Gastrocnemius medialis (tissue), 4 donors: ENCODE measurements at regions not wholly inside any gene's neighbourhood (a gene's known extent, or its start where the extent isn't known, plus 50 kb on each side); places are given as distances from the start of the nearest gene placed in this dataset.

Source experiments
- ATAC-seq, 2 donors: fragments of 150-250 bp; one replicate each; pipeline ENCODE4 v1.9.1; 2016
- DNase-seq, 2 donors: peaks; one replicate each; pipeline ENCODE4 v3.0.0-alpha.2; 2019
- H3K27ac ChIP-seq, 4 donors: fragments of 200-600 bp; sonication (generic); 1 replicate in 1 of 4; 2 replicates in 3 of 4; pipeline ENCODE4 v1.5.1; 2016 to 2018; ENCODE audit warnings: mild to moderate bottlenecking in 2 of 4, moderate library complexity in 1 of 4
- H3K27me3 ChIP-seq, 3 donors: fragments of 200-600 bp; sonication (generic) in 2 of 3; 1 replicate in 1 of 3; 2 replicates in 2 of 3; pipeline versions ENCODE4 v1.5.1 to v1.6.0; 2016 to 2019; ENCODE audit warnings: mild to moderate bottlenecking in 1 of 3, moderate library complexity in 1 of 3
- H3K36me3 ChIP-seq, 2 donors: fragments of 200-600 bp; sonication (generic) in 1 of 2; one replicate each; pipeline ENCODE4 v1.5.1; 2017 to 2018
- H3K4me1 ChIP-seq, 2 donors: fragments of 200-600 bp; sonication (generic) in 1 of 2; one replicate each; pipeline ENCODE4 v1.5.1; 2016 to 2017; ENCODE audit warnings: mild to moderate bottlenecking in 2 of 2
- H3K4me3 ChIP-seq, 4 donors: fragments of 200-600 bp; sonication (generic) in 3 of 4; 1 replicate in 1 of 4; 2 replicates in 3 of 4; pipeline ENCODE4 v1.5.1; 2016 to 2019; ENCODE audit warnings: mild to moderate bottlenecking in 2 of 4
- H3K9me3 ChIP-seq, 3 donors: fragments of 200-600 bp; sonication (generic) in 2 of 3; 1 replicate in 1 of 3; 2 replicates in 2 of 3; pipeline ENCODE4 v1.5.1; 2016 to 2019
- POLR2A ChIP-seq, 2 donors: fragments of 450-650 bp; IDR thresholded peaks; one replicate each; pipeline ENCODE4 v1.6.1; 2017; ENCODE audit warnings: antibody characterized with exemption in 2 of 2, mild to moderate bottlenecking in 2 of 2, moderate library complexity in 2 of 2
- in situ Hi-C, 4 donors: fragments of 200-750 bp; cut with MboI; loops; one replicate each; pipeline versions ENCODE4 v1.15.0 to v1.8.0; 2017; ENCODE audit warnings: low sequenced_read_pairs in 4 of 4
- intact Hi-C: fragments of 100-400 bp; cut with DNase I; formaldehyde crosslinking; loops from one replicate; pipeline ENCODE4 v1.15.1; 2023; ENCODE audit warnings: low total_unique reads
- TF ChIP-seq, protein P1 (sequence below), 5 experiments: fragments of 450-650 bp in 3 of 5; fragments of 200-600 bp in 2 of 5; sonication (generic) in 2 of 5; IDR thresholded peaks in 4 of 5; conservative IDR thresholded peaks in 1 of 5; 1 replicate in 4 of 5; 2 replicates in 1 of 5; pipeline ENCODE4 v1.5.1; 2016 to 2019; ENCODE audit warnings: antibody characterized with exemption in 5 of 5, mild to moderate bottlenecking in 3 of 5, moderate library complexity in 3 of 5

DNA sequence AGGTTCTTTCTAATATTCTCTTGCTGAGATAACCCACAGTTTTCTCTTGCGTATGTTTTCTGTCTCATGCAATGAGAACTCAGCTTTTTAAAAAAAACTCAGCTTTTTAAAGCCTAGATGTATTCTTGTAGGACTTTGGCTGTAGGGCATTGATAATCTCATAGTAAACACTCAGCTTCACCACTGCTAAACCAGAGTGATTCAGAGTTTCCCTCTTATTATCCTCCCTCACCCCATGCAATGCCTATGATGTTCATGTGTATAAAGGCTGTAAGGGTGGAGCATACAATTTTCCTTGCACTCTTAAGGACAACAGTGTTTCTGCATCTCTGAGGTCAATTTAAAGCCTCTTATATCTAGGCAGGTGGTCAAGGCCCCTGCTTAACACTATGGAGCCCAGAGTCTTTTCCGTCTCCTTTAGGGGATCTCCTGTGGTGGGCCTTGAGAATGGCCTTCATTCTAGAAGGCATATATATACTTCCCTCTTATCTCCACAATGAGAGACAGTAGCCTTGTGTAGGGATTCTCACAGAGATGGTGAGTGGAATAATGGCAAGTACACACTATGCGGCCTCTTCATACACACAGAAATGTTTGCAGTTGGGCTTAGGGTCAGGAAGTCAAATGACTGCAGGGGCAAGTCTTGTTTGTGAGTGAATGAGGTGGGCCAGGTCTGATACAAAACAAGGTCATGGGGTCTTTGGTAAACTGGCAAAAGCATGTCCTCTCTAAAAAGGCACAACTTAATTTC is 279.6 kb downstream of the HS3ST3A1 start:
- no peak for ATAC-seq
- no peak overlapping the region for H3K27ac ChIP-seq
- no peak for TF ChIP-seq POLR2A (IDR thresholded peaks at IDR 0.05)
- TF ChIP-seq, protein P1, sequence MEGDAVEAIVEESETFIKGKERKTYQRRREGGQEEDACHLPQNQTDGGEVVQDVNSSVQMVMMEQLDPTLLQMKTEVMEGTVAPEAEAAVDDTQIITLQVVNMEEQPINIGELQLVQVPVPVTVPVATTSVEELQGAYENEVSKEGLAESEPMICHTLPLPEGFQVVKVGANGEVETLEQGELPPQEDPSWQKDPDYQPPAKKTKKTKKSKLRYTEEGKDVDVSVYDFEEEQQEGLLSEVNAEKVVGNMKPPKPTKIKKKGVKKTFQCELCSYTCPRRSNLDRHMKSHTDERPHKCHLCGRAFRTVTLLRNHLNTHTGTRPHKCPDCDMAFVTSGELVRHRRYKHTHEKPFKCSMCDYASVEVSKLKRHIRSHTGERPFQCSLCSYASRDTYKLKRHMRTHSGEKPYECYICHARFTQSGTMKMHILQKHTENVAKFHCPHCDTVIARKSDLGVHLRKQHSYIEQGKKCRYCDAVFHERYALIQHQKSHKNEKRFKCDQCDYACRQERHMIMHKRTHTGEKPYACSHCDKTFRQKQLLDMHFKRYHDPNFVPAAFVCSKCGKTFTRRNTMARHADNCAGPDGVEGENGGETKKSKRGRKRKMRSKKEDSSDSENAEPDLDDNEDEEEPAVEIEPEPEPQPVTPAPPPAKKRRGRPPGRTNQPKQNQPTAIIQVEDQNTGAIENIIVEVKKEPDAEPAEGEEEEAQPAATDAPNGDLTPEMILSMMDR (IDR thresholded peaks at IDR 0.05 in 4 of 5, conservative IDR thresholded peaks at IDR 0.05 in 1 of 5) = no peak
- H3K9me3 ChIP-seq = no peaks in the 10 kb centered on the region
- in situ Hi-C loops = loop anchor here in 1 of 4 donors (25.0 kb wide), 1 partner anchor 90 kb away; no protein-coding TSS in a partner anchor
- H3K4me1 ChIP-seq = no peaks in the 10 kb centered on the region
- no peak for DNase-seq
- intact Hi-C loops = no loop called here
- no peak overlapping the region for H3K4me3 ChIP-seq
- no peaks in the 10 kb centered on the region for H3K27me3 ChIP-seq
- no peaks in the 10 kb centered on the region for H3K36me3 ChIP-seq

DNA sequence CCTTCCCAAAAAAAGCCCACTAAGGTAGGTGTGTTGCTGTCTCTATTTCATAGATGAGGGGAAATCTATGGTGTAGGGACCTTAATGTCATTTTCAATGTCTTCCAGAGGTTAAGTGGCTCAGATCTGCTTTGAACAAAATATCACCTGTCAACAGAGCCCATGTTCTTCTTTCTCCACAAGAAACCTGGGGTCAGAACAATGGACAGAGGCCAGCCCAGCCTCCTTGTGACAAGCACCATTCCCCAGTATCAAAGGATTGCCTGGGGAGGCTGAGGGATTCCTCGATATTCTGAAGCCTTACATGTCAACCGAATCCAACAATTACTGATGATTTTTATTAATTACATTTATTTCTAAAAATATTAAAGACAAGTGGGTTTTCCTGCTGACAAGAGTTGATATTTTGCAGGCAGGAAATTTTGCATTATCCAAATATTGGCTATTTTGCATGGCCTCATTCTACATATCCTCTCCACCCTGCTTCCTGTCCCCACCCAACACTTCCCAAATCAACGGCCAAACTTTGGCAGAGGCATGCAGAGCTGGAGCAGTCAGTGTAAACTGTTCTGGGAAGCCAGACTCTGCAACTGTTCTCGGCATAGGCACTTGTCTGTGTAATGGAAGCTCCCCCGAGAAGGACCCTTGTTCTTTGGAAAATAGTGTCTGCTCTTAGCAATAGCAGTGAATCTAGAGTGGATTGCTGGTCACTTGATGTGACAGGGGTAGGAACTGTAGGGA is 281.5 kb downstream of the HS3ST3A1 start:
- Histone ChIP-seq H3K27me3 (no peaks in the 10 kb centered on the region), H3K4me1 (no peaks in the 10 kb centered on the region), H3K27ac (no peak overlapping the region), H3K36me3 (no peaks in the 10 kb centered on the region), H3K9me3 (no peaks in the 10 kb centered on the region), H3K4me3 (no peak overlapping the region)
- no peak for ATAC-seq
- in situ Hi-C loops (loop anchor here in 1 of 4 donors (25.0 kb wide), 1 partner anchor 92 kb away; no protein-coding TSS in a partner anchor), intact Hi-C loops (no loop called here)
- DNase-seq = no peak
- TF ChIP-seq POLR2A (IDR thresholded peaks at IDR 0.05) = no peak
- TF ChIP-seq, protein P1 (IDR thresholded peaks at IDR 0.05 in 4 of 5, conservative IDR thresholded peaks at IDR 0.05 in 1 of 5) = no peak

DNA sequence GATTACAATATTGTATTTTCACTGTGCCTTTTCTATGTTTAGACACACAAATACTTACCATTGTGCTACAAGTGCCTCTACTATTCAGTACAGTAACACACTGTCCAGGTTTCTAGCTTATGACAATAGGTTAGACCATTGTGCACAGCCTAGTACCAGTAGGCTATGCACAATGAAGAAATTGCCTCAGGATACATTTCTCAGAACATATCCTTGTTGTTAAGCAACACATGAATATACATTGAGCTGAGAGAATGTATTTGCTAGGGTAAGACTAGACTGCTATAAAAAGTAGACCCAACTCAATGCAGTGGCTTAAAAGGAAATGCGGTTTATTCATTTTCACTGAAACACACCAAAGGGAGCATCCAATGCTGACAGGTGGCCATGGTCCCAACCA is 285.1 kb downstream of the HS3ST3A1 start:
- H3K4me3 ChIP-seq = no peak overlapping the region
- TF ChIP-seq, protein P1 (IDR thresholded peaks at IDR 0.05 in 4 of 5, conservative IDR thresholded peaks at IDR 0.05 in 1 of 5) = no peak
- no peak for TF ChIP-seq POLR2A (IDR thresholded peaks at IDR 0.05)
- H3K36me3 ChIP-seq = no peaks in the 10 kb centered on the region
- H3K9me3 ChIP-seq = no peaks in the 10 kb centered on the region
- H3K4me1 ChIP-seq = no peaks in the 10 kb centered on the region
- H3K27me3 ChIP-seq = no peaks in the 10 kb centered on the region
- no peak overlapping the region for H3K27ac ChIP-seq
- in situ Hi-C loops = loop anchor here in 1 of 4 donors (25.0 kb wide), 1 partner anchor 96 kb away; no protein-coding TSS in a partner anchor
- DNase-seq (no peak), ATAC-seq (no peak)
- intact Hi-C loops = no loop called here

DNA sequence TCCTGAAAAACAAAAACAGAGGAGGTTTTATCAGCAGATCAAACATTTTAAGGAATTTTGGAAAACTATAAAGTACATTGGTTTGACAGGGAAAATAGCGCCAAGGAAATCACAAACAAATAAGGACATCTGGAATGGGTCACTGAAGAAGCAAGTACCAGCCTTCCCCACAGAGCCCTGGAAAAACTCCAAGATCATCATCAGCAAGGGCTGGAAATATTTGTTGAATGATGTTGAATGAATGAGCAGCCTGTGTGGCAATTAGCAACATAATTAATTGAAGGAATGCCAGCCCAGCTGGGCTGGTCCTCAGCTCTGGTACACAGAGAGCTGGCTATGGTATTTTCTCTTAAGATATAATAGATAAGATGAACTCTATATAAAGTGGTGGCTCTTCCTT is 290.4 kb downstream of the HS3ST3A1 start:
- DNase-seq (no peak), ATAC-seq (no peak)
- no peak for TF ChIP-seq POLR2A (IDR thresholded peaks at IDR 0.05)
- TF ChIP-seq, protein P1 (IDR thresholded peaks at IDR 0.05 in 4 of 5, conservative IDR thresholded peaks at IDR 0.05 in 1 of 5) = no peak
- Histone ChIP-seq H3K36me3 (no peaks in the 10 kb centered on the region), H3K27me3 (no peaks in the 10 kb centered on the region), H3K4me1 (no peaks in the 10 kb centered on the region), H3K9me3 (peaks cover 0 to 3% (median 0%) of the 10 kb centered on the region in 3 donors), H3K27ac (no peak overlapping the region), H3K4me3 (no peak overlapping the region)
- intact Hi-C loops (no loop called here), in situ Hi-C loops (loop anchor here in 1 of 4 donors (25.0 kb wide), 1 partner anchor 101 kb away; no protein-coding TSS in a partner anchor)
